ENCODE measurements at regions not wholly inside any gene's neighbourhood (a gene's known extent, or its start where the extent isn't known, plus 50 kb on each side); places are given as distances from the start of the nearest gene placed in this dataset.

DNA sequence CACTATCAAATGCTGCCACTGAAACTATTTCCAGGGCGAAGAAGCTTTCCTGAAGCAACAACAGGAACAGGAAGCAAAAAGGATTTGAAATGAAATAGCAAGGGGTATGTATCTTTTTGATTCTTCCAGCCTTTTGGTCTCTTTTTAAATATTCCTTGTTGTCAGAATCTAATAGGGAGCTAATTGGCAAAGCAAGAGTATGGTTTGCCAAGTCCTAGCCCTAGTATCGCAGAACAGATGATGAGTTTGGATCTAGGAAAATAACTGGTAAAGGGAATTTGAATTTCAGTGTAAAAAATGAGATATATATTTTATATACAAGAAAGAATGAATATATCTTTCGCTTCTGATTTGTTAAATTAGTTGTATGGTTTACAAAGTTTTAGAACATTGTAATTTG is 252.5 kb downstream of the ANKRD7 start:
- Histone ChIP-seq H3K27me3 (replicated peaks; ENCODE audit: control insufficient read depth, insufficient read depth, low read length) (no peaks in the 10 kb centered on the region), H3K4me3 (replicated peaks; ENCODE audit: low read depth, low read length) (no peak overlapping the region), H3K36me3 (ENCODE audit: control insufficient read depth, insufficient read depth, low read length) (no peaks in the 10 kb centered on the region)
- no peak for DNase-seq (ENCODE audit: extremely low read depth, insufficient read length)
- TF ChIP-seq CTCF (IDR thresholded peaks at IDR 0.05; ENCODE audit: insufficient read depth, low read length, poor library complexity, severe bottlenecking) = no peak

DNA sequence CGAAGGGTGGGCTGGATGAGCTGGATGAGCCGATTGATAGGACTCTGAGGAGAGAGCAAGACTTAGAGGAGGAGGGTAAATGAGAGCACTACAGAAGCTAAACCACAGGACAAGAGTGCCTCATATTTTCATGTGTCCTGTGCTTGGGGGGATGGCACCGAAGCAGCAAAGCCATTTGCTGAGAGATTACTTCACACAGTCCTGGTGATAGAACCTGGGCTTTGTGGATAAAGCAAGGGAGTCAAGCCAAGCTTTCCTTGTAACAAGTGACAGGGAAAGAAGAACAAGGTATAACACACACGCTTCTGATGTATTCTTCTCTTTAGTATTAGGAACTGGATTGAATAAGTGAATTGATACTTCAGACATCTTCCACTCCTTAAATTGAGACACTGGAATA is 253.7 kb downstream of the ANKRD7 start:
- no peaks in the 10 kb centered on the region for H3K36me3 ChIP-seq (ENCODE audit: control insufficient read depth, insufficient read depth, low read length)
- TF ChIP-seq CTCF (IDR thresholded peaks at IDR 0.05; ENCODE audit: insufficient read depth, low read length, poor library complexity, severe bottlenecking) = no peak
- DNase-seq (ENCODE audit: extremely low read depth, insufficient read length) = no peak
- H3K27me3 ChIP-seq (replicated peaks; ENCODE audit: control insufficient read depth, insufficient read depth, low read length) = no peaks in the 10 kb centered on the region
- no peak overlapping the region for H3K4me3 ChIP-seq (replicated peaks; ENCODE audit: low read depth, low read length)

DNA sequence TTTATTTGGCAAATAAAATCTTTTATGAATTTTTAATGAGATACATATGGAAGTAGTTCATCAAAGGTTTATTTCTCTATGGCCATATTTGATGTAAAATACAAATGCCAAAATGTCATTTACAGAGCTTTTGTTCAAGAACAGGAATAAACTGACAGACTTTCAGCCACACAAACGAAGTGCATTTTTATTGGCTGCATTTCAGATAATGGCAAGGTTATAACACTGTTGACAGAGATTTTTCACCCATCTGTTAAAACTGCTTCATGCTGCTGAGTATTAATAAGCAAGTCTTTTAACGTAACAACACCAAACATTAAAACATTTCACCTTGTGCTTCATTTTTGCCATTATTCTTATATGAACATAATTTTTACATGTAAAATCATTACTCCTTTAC is 254.4 kb downstream of the ANKRD7 start:
- no peak for TF ChIP-seq CTCF (IDR thresholded peaks at IDR 0.05; ENCODE audit: insufficient read depth, low read length, poor library complexity, severe bottlenecking)
- DNase-seq (ENCODE audit: extremely low read depth, insufficient read length) = no peak
- no peaks in the 10 kb centered on the region for H3K27me3 ChIP-seq (replicated peaks; ENCODE audit: control insufficient read depth, insufficient read depth, low read length)
- H3K4me3 ChIP-seq (replicated peaks; ENCODE audit: low read depth, low read length) = no peak overlapping the region
- H3K36me3 ChIP-seq (ENCODE audit: control insufficient read depth, insufficient read depth, low read length) = no peaks in the 10 kb centered on the region

- DNase-seq (ENCODE audit: extremely low read depth, insufficient read length) = no peak
- no peaks in the 10 kb centered on the region for H3K27me3 ChIP-seq (replicated peaks; ENCODE audit: control insufficient read depth, insufficient read depth, low read length)
- H3K4me3 ChIP-seq (replicated peaks; ENCODE audit: low read depth, low read length) = no peak overlapping the region
- H3K36me3 ChIP-seq (ENCODE audit: control insufficient read depth, insufficient read depth, low read length) = no peaks in the 10 kb centered on the region
- no peak for TF ChIP-seq CTCF (IDR thresholded peaks at IDR 0.05; ENCODE audit: insufficient read depth, low read length, poor library complexity, severe bottlenecking)
These were observed 268.0 kb downstream of the ANKRD7 start for GRCh38 chr7:118492466-118492865.

DNA sequence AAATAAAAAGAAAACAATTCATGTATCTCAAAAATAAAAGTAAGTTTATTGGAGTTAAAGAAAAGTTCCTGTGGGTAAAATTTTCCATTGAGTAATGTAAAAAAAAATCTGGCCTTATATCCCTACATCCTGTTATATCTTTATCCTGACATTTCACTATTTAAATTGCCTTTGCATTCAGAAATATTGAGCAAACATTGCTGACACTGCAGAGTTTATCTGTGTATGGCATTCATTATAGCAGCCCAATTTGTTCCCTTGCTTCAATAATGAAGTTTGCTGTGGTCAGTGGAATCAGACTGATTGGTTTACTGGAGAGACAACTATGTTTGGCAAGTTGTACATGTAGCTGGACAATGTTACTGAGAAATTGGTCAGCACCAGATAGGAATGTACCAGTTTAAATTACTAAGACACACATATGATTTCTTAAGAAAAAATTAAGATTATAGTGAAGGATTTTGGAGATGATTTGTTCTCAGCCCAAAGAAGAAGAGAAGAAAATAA is 271.7 kb downstream of the ANKRD7 start:
- no peak for TF ChIP-seq CTCF (IDR thresholded peaks at IDR 0.05; ENCODE audit: insufficient read depth, low read length, poor library complexity, severe bottlenecking)
- H3K4me3 ChIP-seq (replicated peaks; ENCODE audit: low read depth, low read length) = no peak overlapping the region
- no peaks in the 10 kb centered on the region for H3K36me3 ChIP-seq (ENCODE audit: control insufficient read depth, insufficient read depth, low read length)
- DNase-seq (ENCODE audit: extremely low read depth, insufficient read length) = no peak
- H3K27me3 ChIP-seq (replicated peaks; ENCODE audit: control insufficient read depth, insufficient read depth, low read length) = no peaks in the 10 kb centered on the region

DNA sequence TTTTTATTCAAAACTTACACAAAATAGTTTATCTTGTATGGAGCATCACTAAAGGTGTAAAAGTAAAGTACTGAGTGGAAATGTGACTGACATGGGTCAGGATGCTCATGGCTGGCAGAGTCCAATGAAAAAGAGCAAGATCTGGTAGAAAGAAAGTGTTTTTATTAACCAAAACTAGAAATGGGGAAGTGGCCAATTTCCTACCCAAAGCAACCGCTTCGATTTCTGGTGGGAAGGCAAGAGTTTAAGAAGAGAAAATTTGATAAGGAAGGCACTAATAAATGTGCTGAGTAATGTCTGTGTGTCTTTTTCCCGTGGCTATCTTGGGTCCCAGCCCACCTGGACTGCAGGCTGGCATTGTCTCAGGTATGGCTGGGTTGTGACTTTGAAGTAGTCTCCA is 277.7 kb downstream of the ANKRD7 start:
- Histone ChIP-seq H3K36me3 (ENCODE audit: control insufficient read depth, insufficient read depth, low read length) (no peaks in the 10 kb centered on the region), H3K4me3 (replicated peaks; ENCODE audit: low read depth, low read length) (no peak overlapping the region), H3K27me3 (replicated peaks; ENCODE audit: control insufficient read depth, insufficient read depth, low read length) (no peaks in the 10 kb centered on the region)
- no peak for DNase-seq (ENCODE audit: extremely low read depth, insufficient read length)
- no peak for TF ChIP-seq CTCF (IDR thresholded peaks at IDR 0.05; ENCODE audit: insufficient read depth, low read length, poor library complexity, severe bottlenecking)
